Caco-2 (cell line): ENCODE measurements at regions not wholly inside any gene's neighbourhood (a gene's known extent, or its start where the extent isn't known, plus 50 kb on each side); places are given as distances from the start of the nearest gene placed in this dataset.

Source experiments
- BruUV-seq: library from RNA; stranded (reverse); fragments of 400-500 nt; replicated peaks from 2 replicates; lab custom pipeline; 2021; lab: Mats Ljungman, UMichigan
- CTCF ChIA-PET: fragments of 300-600 bp; sonication (Branson Sonifier 250); formaldehyde crosslinking; loops from one replicate; lab custom pipeline; 2022; ENCODE audit warnings: antibody characterized with exemption; lab: Charles Lee
- POLR2A ChIA-PET: fragments of 300-600 bp; sonication (Branson Sonifier 250); formaldehyde crosslinking; loops from one replicate; lab custom pipeline; 2022; ENCODE audit warnings: antibody characterized with exemption; lab: Charles Lee
- DNase-seq, 2 experiments: peaks; one replicate each; pipeline versions ENCODE4 v3.0.0 to v3.0.0-alpha.2; 2020 to 2022
- H3K27me3 ChIP-seq: replicated peaks from 2 replicates; pipeline ENCODE4 v1.6.0; 2011; ENCODE audit warnings: low read length; ENCODE audit not compliant: control insufficient read depth, insufficient read depth
- H3K36me3 ChIP-seq: 2 replicates; pipeline ENCODE4 v1.5.1; 2011; ENCODE audit warnings: low read length; ENCODE audit not compliant: control insufficient read depth, insufficient read depth
- H3K4me1 ChIP-seq: fragments of 250-450 bp; sonication (Bioruptor Pico); 2 replicates; pipeline ENCODE4 v1.5.1; 2020; ENCODE audit warnings: mild to moderate bottlenecking
- H3K4me3 ChIP-seq: 2 replicates; pipeline ENCODE4 v1.5.1; 2011; ENCODE audit warnings: low read depth, mild to moderate bottlenecking, control low read depth, low read length
- H3K9me3 ChIP-seq: fragments of 250-450 bp; sonication (Bioruptor Pico); 2 replicates; pipeline ENCODE4 v1.5.1; 2020; ENCODE audit warnings: mild to moderate bottlenecking, moderate library complexity
- H3K27ac Mint-ChIP-seq: one replicate; pipeline ENCODE4 v1.8.0; 2022; ENCODE audit warnings: mixed read lengths; ENCODE audit not compliant: unreplicated experiment
- H3K27me3 Mint-ChIP-seq: one replicate; pipeline ENCODE4 v1.8.0; 2022; ENCODE audit warnings: mixed read lengths; ENCODE audit not compliant: insufficient read depth, unreplicated experiment
- H3K36me3 Mint-ChIP-seq: one replicate; pipeline ENCODE4 v1.8.0; 2022; ENCODE audit warnings: mild to moderate bottlenecking, mixed read lengths; ENCODE audit not compliant: insufficient read depth, unreplicated experiment
- H3K4me1 Mint-ChIP-seq: one replicate; pipeline ENCODE4 v1.8.0; 2022; ENCODE audit warnings: low read depth, mixed read lengths; ENCODE audit not compliant: unreplicated experiment
- H3K4me3 Mint-ChIP-seq: one replicate; pipeline ENCODE4 v1.8.0; 2022; ENCODE audit warnings: mild to moderate bottlenecking, moderate library complexity, mixed read lengths; ENCODE audit not compliant: unreplicated experiment
- H3K9me3 Mint-ChIP-seq: one replicate; pipeline ENCODE4 v1.8.0; 2022; ENCODE audit warnings: mixed read lengths; ENCODE audit not compliant: unreplicated experiment
- CTCF ChIP-seq, 2 experiments: fragments of 200-600 bp in 1 of 2; IDR thresholded peaks; 1 replicate in 1 of 2; 2 replicates in 1 of 2; pipeline versions ENCODE4 v1.5.1 to v1.8.0; 2011 to 2022; ENCODE audit warnings: antibody characterized with exemption in 1 of 2, control low read depth in 1 of 2, inconsistent platforms in 1 of 2, low read depth in 1 of 2, low read length in 1 of 2, mild to moderate bottlenecking in 1 of 2, moderate library complexity in 1 of 2; ENCODE audit not compliant: insufficient read depth in 1 of 2, severe bottlenecking in 1 of 2, unreplicated experiment in 1 of 2
- intact Hi-C: fragments of 100-400 bp; cut with micrococcal nuclease; formaldehyde crosslinking; loops from one replicate; pipeline ENCODE4 v1.10.0; 2022; ENCODE audit not compliant: unreplicated experiment

- POLR2A ChIA-PET: no interaction called here
- no peaks in the 10 kb centered on the region for H3K4me1 ChIP-seq
- CTCF ChIA-PET: no interaction called here
- H3K9me3 Mint-ChIP-seq: peaks cover 21% of the 10 kb centered on the region
- no peak overlapping the region for H3K4me3 Mint-ChIP-seq
- H3K36me3 ChIP-seq: no peaks in the 10 kb centered on the region
- DNase-seq: no peak
- no peaks in the 10 kb centered on the region for H3K36me3 Mint-ChIP-seq
- H3K27ac Mint-ChIP-seq: no peak overlapping the region
- H3K4me1 Mint-ChIP-seq: no peaks in the 10 kb centered on the region
- BruUV-seq: no TSS peak
- peaks cover 4% of the 10 kb centered on the region; the same call in 1 of the 2 replicates for H3K9me3 ChIP-seq
- peaks cover 11% of the 10 kb centered on the region for H3K27me3 Mint-ChIP-seq
- H3K27me3 ChIP-seq: no peaks in the 10 kb centered on the region
- TF ChIP-seq CTCF (IDR thresholded peaks at IDR 0.05; ENCODE audit: insufficient read depth in 1 of 2, low read depth in 1 of 2, low read length in 1 of 2, severe bottlenecking in 1 of 2, unreplicated experiment in 1 of 2): no peak
- intact Hi-C loops: loop anchor here (10.0 kb wide), 1 partner anchor 238 kb away; no protein-coding TSS in a partner anchor
- no peak overlapping the region for H3K4me3 ChIP-seq
Measured at GRCh38 chr12:30046376-30046775, 262.6 kb upstream of the TMTC1 start.

GRCh38 chr12:30045171-30045570, 261.4 kb upstream of the TMTC1 start:
- intact Hi-C loops: loop anchor here (10.0 kb wide), 1 partner anchor 240 kb away; no protein-coding TSS in a partner anchor
- H3K36me3 Mint-ChIP-seq: no peaks in the 10 kb centered on the region
- POLR2A ChIA-PET: no interaction called here
- no peak for TF ChIP-seq CTCF (IDR thresholded peaks at IDR 0.05; ENCODE audit: insufficient read depth in 1 of 2, low read depth in 1 of 2, low read length in 1 of 2, severe bottlenecking in 1 of 2, unreplicated experiment in 1 of 2)
- H3K9me3 Mint-ChIP-seq: peaks cover 21% of the 10 kb centered on the region
- H3K27me3 Mint-ChIP-seq: peaks cover 11% of the 10 kb centered on the region
- H3K9me3 ChIP-seq: peaks cover 4% of the 10 kb centered on the region; the same call in 1 of the 2 replicates
- CTCF ChIA-PET: no interaction called here
- H3K36me3 ChIP-seq: no peaks in the 10 kb centered on the region
- no peaks in the 10 kb centered on the region for H3K27me3 ChIP-seq
- H3K4me3 ChIP-seq: no peak overlapping the region
- H3K4me1 Mint-ChIP-seq: no peaks in the 10 kb centered on the region
- BruUV-seq: no TSS peak
- DNase-seq: no peak
- H3K27ac Mint-ChIP-seq: no peak overlapping the region
- no peak overlapping the region for H3K4me3 Mint-ChIP-seq
- no peaks in the 10 kb centered on the region for H3K4me1 ChIP-seq

GRCh38 chr12:30044206-30044605, 260.5 kb upstream of the TMTC1 start:
- H3K4me1 ChIP-seq: no peaks in the 10 kb centered on the region
- no peak for TF ChIP-seq CTCF (IDR thresholded peaks at IDR 0.05; ENCODE audit: insufficient read depth in 1 of 2, low read depth in 1 of 2, low read length in 1 of 2, severe bottlenecking in 1 of 2, unreplicated experiment in 1 of 2)
- Mint-ChIP-seq H3K4me1 (no peaks in the 10 kb centered on the region), H3K9me3 (peaks cover 21% of the 10 kb centered on the region), H3K27me3 (peaks cover 14% of the 10 kb centered on the region), H3K4me3 (no peak overlapping the region), H3K27ac (no peak overlapping the region), H3K36me3 (no peaks in the 10 kb centered on the region)
- no peak for DNase-seq
- intact Hi-C loops: loop anchor here (10.0 kb wide), 1 partner anchor 241 kb away; no protein-coding TSS in a partner anchor
- no TSS peak for BruUV-seq
- POLR2A ChIA-PET: no interaction called here
- CTCF ChIA-PET: no interaction called here
- peaks cover 4% of the 10 kb centered on the region; the same call in 1 of the 2 replicates for H3K9me3 ChIP-seq
- no peak overlapping the region for H3K4me3 ChIP-seq
- no peaks in the 10 kb centered on the region for H3K27me3 ChIP-seq
- H3K36me3 ChIP-seq: no peaks in the 10 kb centered on the region
